OCI-LY3 (cell line): ENCODE measurements at regions not wholly inside any gene's neighbourhood (a gene's known extent, or its start where the extent isn't known, plus 50 kb on each side); places are given as distances from the start of the nearest gene placed in this dataset.

Source experiments
- CTCF ChIP-seq: fragments of 200-600, 300-600 bp; sonication (generic); IDR thresholded peaks from 2 replicates; pipeline ENCODE4 v1.5.1; 2014; ENCODE audit warnings: antibody characterized with exemption, low read length, low read depth
- EZH2phosphoT487 ChIP-seq: fragments of 200-600 bp; shearing (Covaris generic); IDR thresholded peaks from 2 replicates; pipeline ENCODE4 v1.6.1; 2018; ENCODE audit warnings: antibody characterized with exemption, mixed run types, low read depth

- TF ChIP-seq CTCF (no peak), EZH2phosphoT487 (no peak)
Observed at GRCh38 chr2:228763379-228763981, 507.6 kb downstream of the PID1 start.
